NCI-H187 (cell line): ENCODE measurements at regions not wholly inside any gene's neighbourhood (a gene's known extent, or its start where the extent isn't known, plus 50 kb on each side); places are given as distances from the start of the nearest gene placed in this dataset.

Source experiments
- DNase-seq, 2 experiments: peaks; one replicate each; lab custom pipeline; 2025; lab: John Stamatoyannopoulos, UW

DNA sequence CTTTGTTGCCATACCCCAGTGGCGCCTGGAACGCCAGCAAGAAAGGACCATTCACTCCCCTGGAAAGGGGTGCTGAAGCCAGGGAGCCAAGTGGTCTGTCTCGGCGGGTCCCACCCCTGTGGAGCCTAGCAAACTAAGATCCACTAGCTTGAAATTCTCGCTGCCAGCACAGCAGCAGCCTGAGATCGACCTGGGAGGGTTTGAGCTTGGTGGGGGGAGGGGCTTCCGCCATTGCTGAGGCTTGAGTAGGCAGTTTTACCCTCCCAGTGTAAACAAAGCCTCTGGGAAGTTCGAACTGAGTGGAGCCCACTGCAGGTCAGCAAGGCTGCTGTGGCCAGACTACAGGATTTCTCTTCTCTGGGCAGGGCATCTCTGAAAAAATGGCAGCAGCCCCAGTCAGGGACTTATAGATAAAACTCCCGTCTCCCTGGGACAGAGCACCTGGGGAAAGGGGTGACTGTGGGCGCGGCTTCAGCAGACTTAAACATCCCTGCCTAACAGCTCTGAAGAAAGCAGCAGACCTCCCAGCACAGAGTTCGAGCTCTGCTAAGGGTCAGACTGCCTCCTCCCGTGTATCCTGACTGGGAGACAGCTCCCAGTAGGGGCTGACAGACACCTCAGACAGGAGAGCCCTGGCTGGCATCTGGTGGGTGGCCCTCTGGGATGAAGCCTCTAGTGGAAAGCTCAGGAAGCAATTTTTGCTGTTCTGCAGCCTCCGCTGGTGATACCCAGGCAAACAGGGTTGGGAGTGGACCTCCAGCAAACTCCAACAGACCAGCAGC, 281.1 kb upstream of the SP4 start:
- DNase-seq, result no peak

GRCh38 chr7:21149809-21150208, 278.1 kb upstream of the SP4 start:
- no peak for DNase-seq

GRCh38 chr7:21154614-21155013, 273.3 kb upstream of the SP4 start:
- DNase-seq, result no peak

GRCh38 chr7:21159506-21159905, 268.4 kb upstream of the SP4 start:
- DNase-seq, result no peak

DNA sequence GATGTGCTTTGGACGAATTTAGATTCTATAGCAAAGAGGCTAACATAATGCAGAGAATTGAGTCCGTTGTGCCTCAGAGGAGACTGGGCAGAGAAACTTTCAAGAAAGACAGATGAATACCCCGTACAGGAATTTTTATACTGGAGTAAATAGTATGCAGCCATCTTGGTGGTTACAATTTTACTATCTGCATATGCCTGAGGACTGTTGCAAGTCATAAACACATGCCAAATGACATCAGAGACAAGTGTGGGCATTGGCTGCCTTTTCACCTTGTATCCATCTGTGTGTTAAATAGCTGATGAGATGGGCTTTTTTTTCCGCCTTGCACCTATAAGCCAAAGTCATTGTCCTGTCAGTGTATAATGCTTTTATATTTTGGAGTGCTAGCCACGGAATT, 267.5 kb upstream of the SP4 start:
- peak in 1 of 2 experiments; percentile 25 for DNase-seq

DNA sequence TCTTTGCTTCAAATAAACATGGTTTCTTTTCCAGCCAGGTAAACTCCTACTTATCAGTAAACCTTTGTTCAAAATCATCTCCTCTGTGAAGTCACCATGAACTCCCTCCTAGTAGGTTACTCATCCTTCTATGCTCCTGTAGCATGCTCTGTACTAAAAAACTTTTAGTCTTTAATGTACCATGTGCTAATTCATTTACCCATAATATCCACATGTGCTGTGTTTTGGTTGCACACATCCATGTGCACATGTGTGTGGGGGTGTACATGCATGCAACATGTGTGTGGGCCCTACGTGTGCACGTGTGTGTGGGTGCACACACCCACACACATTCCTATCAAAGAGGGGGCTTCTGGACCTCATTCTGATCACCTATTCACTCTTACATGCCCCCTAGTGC, 259.9 kb upstream of the SP4 start:
- no peak for DNase-seq

DNA sequence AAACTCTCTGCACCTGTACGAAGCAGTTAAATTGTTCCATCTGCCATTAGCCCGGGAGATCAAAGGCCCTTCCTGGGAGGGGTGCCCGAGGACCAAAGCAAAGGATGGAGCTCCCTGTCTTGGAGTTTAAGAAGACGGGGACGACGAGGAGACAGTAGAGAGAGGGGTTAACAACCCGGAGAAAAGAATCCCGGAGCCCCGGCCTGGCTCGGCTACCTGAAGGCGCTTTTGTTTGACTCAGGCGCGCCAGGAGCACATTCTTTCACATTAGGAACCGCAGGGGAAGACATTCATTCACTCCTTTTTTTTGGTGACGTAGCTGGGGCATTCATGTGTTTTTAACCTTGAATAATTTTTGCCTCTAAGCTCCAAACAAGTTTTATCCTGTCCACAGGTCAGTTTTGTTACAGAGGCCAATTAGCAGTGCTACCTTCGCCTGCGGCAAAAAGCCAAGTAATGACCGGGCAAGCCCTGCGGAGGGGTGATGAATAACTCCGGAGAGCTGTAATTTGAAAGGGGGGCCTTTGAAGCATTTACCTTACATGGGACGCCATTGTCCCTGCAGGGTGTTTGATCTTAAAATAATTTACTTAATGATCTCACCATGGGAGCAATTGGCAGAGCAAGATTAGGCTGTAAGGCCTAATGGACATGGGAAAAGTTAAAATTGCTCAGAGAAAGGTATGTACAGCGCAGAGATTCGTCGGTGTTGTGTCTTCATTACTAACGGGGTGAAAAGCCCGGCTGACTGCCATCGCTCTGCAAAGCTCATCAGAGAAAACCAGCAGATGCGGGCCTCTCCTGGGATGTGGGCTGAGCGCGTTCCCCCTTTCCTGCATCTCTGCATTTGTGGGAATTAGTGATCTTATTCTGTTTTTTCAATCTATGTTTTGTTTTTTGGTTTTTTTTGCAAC, 258.0 kb upstream of the SP4 start:
- DNase-seq, result no peak

DNA sequence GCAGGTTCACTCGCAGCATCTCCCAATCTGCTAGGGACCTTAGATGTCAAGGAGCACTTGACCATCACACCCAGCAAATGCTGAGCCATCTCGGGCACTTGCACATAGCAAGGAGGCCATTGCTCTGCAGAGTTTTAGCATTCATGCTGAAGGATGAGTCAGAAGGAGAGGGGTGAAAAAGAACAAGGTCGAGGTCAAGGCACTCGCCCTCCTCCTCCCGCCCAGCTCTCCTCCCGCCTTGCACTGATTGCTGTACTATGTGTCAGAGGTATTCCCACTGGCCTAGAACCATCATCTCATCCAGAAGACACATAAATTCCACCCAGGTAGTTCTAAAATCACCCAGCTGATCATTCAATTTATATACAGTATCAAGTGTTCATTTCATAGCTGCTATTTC, 255.1 kb upstream of the SP4 start:
- no peak for DNase-seq

- no peak for DNase-seq
Measured at GRCh38 chr7:21173436-21173835, 254.4 kb upstream of the SP4 start.

DNA sequence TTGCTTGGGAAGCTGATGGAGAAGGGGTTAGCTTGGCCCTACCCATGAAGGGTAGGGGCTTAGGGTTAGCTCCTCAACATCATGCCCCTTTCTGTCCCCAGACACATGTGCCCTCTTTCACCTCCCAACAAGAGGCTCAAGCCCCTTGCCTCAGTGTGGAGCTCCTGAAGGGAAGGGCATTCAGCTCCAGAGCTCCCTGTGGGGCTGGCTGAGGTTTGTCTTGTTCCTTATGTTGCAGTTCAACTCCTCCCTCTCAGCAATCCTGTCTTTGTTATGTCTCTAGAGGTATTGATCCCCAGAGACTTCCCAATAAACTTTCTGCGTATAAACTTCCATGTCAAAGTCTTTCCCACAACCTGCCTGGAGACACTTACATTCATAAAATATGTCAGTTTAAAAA, 252.2 kb upstream of the SP4 start:
- DNase-seq, result no peak

DNA sequence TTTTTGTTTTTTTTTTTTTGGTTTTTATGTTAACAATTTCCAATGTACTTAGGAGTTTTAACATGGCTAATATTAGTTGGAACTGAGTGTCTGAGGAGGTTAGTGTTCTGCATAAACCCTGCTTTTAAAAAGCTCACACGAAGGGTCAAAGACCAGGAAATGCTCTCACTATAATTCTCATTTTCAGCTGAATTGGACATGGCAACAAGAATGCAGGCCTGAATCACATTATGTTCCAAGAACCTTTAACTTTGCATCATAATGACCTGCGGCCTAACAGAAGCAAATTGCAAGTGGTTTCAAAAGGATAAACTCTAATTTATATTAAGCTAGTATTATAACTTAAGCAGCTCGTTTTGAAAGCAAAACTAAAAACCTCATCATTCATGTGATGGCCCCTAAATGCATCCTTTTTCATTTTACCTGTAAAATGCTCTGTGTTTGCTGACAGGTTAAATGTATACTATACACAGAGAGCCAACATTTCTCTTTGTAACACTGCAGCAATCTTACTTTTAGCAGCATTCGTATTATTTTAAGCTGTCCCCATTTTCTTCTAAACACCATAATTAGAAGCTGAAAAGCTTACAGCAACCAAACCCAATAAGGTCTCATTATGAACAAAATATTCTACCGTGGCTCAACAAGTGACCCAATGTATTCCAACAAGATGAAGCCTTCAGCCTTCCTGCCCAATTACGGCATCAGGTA, 242.8 kb upstream of the SP4 start:
- no peak for DNase-seq

DNA sequence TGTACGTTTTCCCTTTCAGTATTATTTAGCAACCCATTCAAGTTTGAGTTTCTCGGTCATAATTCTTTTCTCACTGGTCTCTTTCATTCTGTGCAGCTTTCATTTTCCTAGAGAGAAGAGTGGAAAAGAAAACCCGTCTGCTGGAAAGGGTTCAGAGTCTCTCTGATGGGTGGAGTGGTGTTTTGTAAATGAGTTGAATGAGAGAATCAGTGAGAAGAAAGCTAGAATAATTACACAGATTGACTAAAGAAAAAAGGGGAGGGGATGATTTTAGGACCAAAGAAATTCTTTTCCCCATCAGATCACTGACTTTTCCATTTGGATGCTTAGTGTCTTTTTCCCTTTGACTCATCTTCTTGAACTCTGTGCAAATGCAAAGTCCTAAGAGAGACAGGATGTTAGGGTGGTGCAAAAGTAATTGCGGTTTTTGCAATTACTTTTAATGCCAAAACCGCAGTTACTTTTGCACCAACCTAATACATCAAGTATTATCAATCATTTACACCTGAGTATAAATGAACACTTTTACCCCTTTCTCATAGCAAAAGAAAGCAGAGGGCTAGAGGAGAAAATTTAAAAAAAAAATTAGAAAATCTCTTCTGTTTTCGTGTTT, 242.1 kb upstream of the SP4 start:
- DNase-seq, result no peak

- no peak for DNase-seq
Measured at GRCh38 chr7:21191321-21192073, 236.4 kb upstream of the SP4 start.

DNA sequence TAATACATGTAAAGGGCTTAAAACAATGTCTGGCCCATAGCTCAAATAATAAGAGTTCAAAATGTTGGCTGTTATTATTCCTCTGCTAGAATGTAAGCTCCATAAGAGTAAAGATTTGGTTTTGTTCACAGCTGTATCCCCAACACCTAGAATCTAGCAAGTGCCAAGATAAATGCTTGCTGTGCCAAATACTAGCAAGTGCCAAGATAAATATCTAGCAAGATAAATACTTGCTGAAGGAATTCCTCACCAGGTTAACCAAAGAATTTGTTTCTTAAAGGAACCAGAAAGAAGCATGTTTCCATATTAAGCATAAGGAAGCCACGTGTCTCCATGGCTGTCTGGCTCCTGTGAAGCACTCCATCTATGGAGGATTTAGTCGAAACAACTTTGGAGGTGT, 235.2 kb upstream of the SP4 start:
- no peak for DNase-seq

DNA sequence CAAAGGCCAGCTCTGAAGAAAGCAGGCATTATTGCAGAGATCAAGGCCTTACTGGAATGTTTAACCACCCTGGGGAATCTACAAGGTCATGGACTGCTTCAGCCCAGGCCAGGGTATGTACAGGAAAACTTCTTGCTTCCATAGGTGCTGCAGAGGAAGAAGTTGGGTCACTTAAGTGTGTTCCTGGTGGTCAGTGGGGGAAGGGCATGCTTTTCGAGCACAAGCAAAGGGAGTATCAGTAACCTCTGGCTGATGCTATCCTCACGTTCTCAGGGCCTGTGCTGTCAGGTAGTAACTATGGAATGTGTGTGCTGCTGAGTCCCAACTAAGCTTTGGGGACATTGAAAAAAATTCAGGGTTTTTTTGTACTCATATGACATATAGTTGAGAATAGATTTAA, 234.0 kb upstream of the SP4 start:
- no peak for DNase-seq

DNA sequence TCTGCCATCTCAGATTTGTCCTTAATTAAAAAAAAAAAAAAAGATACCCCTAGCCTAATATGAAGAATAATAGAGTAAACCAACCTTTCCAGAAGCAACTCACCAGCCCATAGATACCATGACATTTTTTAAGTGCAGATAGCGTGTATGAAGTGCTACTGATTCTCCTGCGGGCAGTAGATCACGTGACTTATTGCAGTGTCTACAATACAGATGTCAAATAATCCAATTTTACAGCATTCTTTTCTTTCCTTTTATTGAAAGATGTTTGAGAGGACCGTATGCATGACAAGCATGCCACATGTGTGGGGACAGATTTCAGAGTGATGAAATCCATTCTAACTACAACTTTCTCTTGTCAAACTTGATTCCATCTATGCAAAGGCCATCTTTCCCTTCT, 232.9 kb upstream of the SP4 start:
- DNase-seq, result no peak

- DNase-seq, result no peak
Measured at GRCh38 chr7:21198921-21199320, 229.0 kb upstream of the SP4 start.

DNA sequence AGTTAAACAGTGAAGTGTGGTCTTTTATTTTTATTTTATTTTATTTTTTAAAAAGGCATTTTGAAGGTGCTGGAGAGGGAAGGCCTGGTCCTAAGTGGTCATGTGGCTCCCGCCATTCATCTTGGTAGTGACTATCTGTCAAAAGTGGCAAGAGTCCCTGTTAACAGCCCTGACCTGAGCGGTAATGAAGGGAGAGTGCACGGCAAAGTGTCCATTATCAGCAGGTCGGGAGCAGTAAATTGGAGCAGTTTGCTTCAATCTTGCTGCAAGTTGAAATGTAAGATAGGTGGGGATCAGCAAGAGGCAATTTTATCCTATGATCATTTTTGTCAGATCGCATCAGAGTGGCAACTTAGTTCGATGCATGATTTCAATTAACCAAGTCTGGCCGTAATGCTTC, 227.4 kb upstream of the SP4 start:
- no peak for DNase-seq

GRCh38 chr7:21214657-21215056, 213.2 kb upstream of the SP4 start:
- no peak for DNase-seq

- DNase-seq, result no peak
Measured at GRCh38 chr7:21215307-21215706, 212.6 kb upstream of the SP4 start.

DNA sequence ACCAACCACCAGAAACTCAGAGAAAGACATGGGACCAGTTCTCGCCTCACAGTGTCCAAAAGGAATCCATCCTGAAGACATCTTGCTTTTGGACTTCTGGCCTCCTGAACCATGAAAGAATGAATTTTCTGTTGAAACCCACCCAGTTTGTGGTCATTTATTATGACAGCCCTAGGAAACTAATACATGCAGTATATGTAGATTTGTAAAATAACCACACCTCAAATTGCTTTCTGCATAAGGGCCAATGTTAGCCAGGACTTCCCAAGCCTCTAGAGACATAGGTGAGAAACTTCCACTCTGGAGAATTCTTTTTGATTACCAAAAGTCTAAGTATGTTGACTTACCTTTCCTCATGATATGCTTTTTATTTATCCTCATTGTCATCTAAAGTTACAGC, 210.5 kb upstream of the SP4 start:
- DNase-seq, result no peak

GRCh38 chr7:21218155-21218554, 209.7 kb upstream of the SP4 start:
- no peak for DNase-seq
